CD4-positive, alpha-beta T cell (primary cell): ENCODE measurements at regions not wholly inside any gene's neighbourhood (a gene's known extent, or its start where the extent isn't known, plus 50 kb on each side); places are given as distances from the start of the nearest gene placed in this dataset.

Experiments used
- ATAC-seq: fragments of 200-7000 bp; cut with Tn5 transposase; one replicate; pipeline ENCODE4 v1.10.0; 2022; ENCODE audit warnings: mild to moderate bottlenecking; ENCODE audit not compliant: poor library complexity
- CTCF ChIA-PET: fragments of 350-600 bp; sonication (Branson Sonifier 250); formaldehyde crosslinking; loops from one replicate; lab custom pipeline; 2021; ENCODE audit warnings: antibody characterized with exemption, inconsistent platforms; lab: Charles Lee
- POLR2A ChIA-PET: fragments of 350-600 bp; sonication (Branson Sonifier 250); formaldehyde crosslinking; loops from one replicate; lab custom pipeline; 2021; ENCODE audit warnings: antibody characterized with exemption, inconsistent platforms; lab: Charles Lee
- DNase-seq, 14 experiments: peaks; one replicate each; pipeline ENCODE4 v3.0.0-alpha.2; 2013 to 2020; ENCODE audit warnings: mixed read lengths in 2 of 14
- H3K27ac ChIP-seq, 2 donors: one replicate each; pipeline versions ENCODE4 v1.5.1 to v1.7.0; 2013; ENCODE audit warnings: low read length in 2 of 2, low read depth in 1 of 2, mild to moderate bottlenecking in 1 of 2
- H3K27me3 ChIP-seq, 2 experiments: 1 replicate in 1 of 2; 2 replicates in 1 of 2; pipeline versions ENCODE4 v1.6.1 to v1.7.0; 2013; ENCODE audit warnings: low read length in 2 of 2, control low read depth in 1 of 2, mild to moderate bottlenecking in 1 of 2, moderate library complexity in 1 of 2; ENCODE audit not compliant: insufficient read depth in 2 of 2, control insufficient read depth in 1 of 2
- H3K36me3 ChIP-seq: one replicate; pipeline ENCODE4 v1.6.1; 2013; ENCODE audit warnings: low read length, control low read depth; ENCODE audit not compliant: insufficient read depth
- H3K4me1 ChIP-seq: one replicate; pipeline ENCODE4 v1.6.1; 2013; ENCODE audit warnings: low read length, control low read depth; ENCODE audit not compliant: insufficient read depth
- H3K4me3 ChIP-seq: one replicate; pipeline ENCODE4 v1.5.1; 2013; ENCODE audit warnings: mild to moderate bottlenecking, low read length, moderate library complexity
- H3K9me3 ChIP-seq, 2 experiments: 1 replicate in 1 of 2; 2 replicates in 1 of 2; pipeline versions ENCODE4 v1.6.1 to v1.7.0; 2013; ENCODE audit warnings: low read length in 2 of 2, mild to moderate bottlenecking in 2 of 2, control low read depth in 1 of 2, moderate library complexity in 1 of 2; ENCODE audit not compliant: control insufficient read depth in 1 of 2, insufficient read depth in 1 of 2
- H3K27ac Mint-ChIP-seq: one replicate; pipeline ENCODE4 v1.8.0; 2020; ENCODE audit warnings: mixed read lengths
- H3K27me3 Mint-ChIP-seq: one replicate; pipeline ENCODE4 v1.8.0; 2021; ENCODE audit warnings: mixed read lengths
- H3K36me3 Mint-ChIP-seq: one replicate; pipeline ENCODE4 v1.8.0; 2021; ENCODE audit warnings: low read depth, mixed read lengths
- H3K4me1 Mint-ChIP-seq: one replicate; pipeline ENCODE4 v1.8.0; 2021; ENCODE audit warnings: low read depth, mixed read lengths
- H3K4me3 Mint-ChIP-seq: one replicate; pipeline ENCODE4 v1.8.0; 2020; ENCODE audit warnings: mild to moderate bottlenecking, mixed read lengths
- H3K9me3 Mint-ChIP-seq: one replicate; pipeline ENCODE4 v1.8.0; 2020; ENCODE audit warnings: mixed read lengths
- CTCF ChIP-seq: fragments of 200-600 bp; IDR thresholded peaks from one replicate; pipeline ENCODE4 v1.8.0; 2022; ENCODE audit warnings: antibody characterized with exemption, mild to moderate bottlenecking
- intact Hi-C, 2 experiments: fragments of 100-400 bp; cut with DNase I in 1 of 2; cut with micrococcal nuclease in 1 of 2; formaldehyde crosslinking; loops; one replicate each; pipeline versions ENCODE4 v1.15.1 to v1.9.0; 2023 to 2025; cut with DNase I, micrococcal nuclease

GRCh38 chr17:33947762-33948161 lies 307.3 kb upstream of the CCL2 start:
- POLR2A ChIA-PET: no interaction called here
- no peak overlapping the region for H3K27ac Mint-ChIP-seq
- DNase-seq: no peak
- intact Hi-C loops: no loop called here
- no peaks in the 10 kb centered on the region for H3K27me3 Mint-ChIP-seq
- no peaks in the 10 kb centered on the region for H3K4me1 ChIP-seq
- no peaks in the 10 kb centered on the region for H3K36me3 Mint-ChIP-seq
- no peak for TF ChIP-seq CTCF
- no peaks in the 10 kb centered on the region for H3K9me3 ChIP-seq
- no peaks in the 10 kb centered on the region for H3K27me3 ChIP-seq
- H3K4me3 ChIP-seq: no peak overlapping the region
- no peak overlapping the region for H3K27ac ChIP-seq
- no peak overlapping the region for H3K4me3 Mint-ChIP-seq
- no peak for ATAC-seq
- CTCF ChIA-PET: no interaction called here
- H3K4me1 Mint-ChIP-seq: no peaks in the 10 kb centered on the region
- no peaks in the 10 kb centered on the region for H3K9me3 Mint-ChIP-seq
- H3K36me3 ChIP-seq: no peaks in the 10 kb centered on the region

GRCh38 chr17:33948309-33948708 lies 306.8 kb upstream of the CCL2 start:
- H3K4me3 Mint-ChIP-seq: no peak overlapping the region
- no peaks in the 10 kb centered on the region for H3K36me3 Mint-ChIP-seq
- no peaks in the 10 kb centered on the region for H3K9me3 Mint-ChIP-seq

GRCh38 chr17:33949100-33949499 lies 306.0 kb upstream of the CCL2 start:
- Histone ChIP-seq H3K27ac (no peak overlapping the region), H3K36me3 (no peaks in the 10 kb centered on the region), H3K4me3 (no peak overlapping the region), H3K4me1 (no peaks in the 10 kb centered on the region), H3K27me3 (no peaks in the 10 kb centered on the region), H3K9me3 (no peaks in the 10 kb centered on the region)
- no peak for TF ChIP-seq CTCF
- Mint-ChIP-seq H3K4me1 (no peaks in the 10 kb centered on the region), H3K36me3 (no peaks in the 10 kb centered on the region), H3K27me3 (peaks cover 8% of the 10 kb centered on the region), H3K9me3 (no peaks in the 10 kb centered on the region), H3K4me3 (no peak overlapping the region), H3K27ac (no peak overlapping the region)
- intact Hi-C loops: no loop called here
- no peak for DNase-seq
- no peak for ATAC-seq
- CTCF ChIA-PET: no interaction called here
- POLR2A ChIA-PET: no interaction called here

More at GRCh38 chr17:33948309-33948708, 306.8 kb upstream of the CCL2 start:
- DNase-seq (no peak), ATAC-seq (no peak)
- H3K4me1 Mint-ChIP-seq: no peaks in the 10 kb centered on the region
- Histone ChIP-seq H3K27ac (no peak overlapping the region), H3K4me3 (no peak overlapping the region), H3K27me3 (no peaks in the 10 kb centered on the region), H3K4me1 (no peaks in the 10 kb centered on the region), H3K36me3 (no peaks in the 10 kb centered on the region), H3K9me3 (no peaks in the 10 kb centered on the region)
- ChIA-PET CTCF (no interaction called here), POLR2A (no interaction called here)
- H3K27ac Mint-ChIP-seq: no peak overlapping the region
- no peak for TF ChIP-seq CTCF
- no peaks in the 10 kb centered on the region for H3K27me3 Mint-ChIP-seq
- intact Hi-C loops: no loop called here
